ENCODE measurements at regions not wholly inside any gene's neighbourhood (a gene's known extent, or its start where the extent isn't known, plus 50 kb on each side); places are given as distances from the start of the nearest gene placed in this dataset.

GRCh38 chr13:86831084-86831483 lies 840.1 kb upstream of the SLITRK5 start:
- TF ChIP-seq EZH2phosphoT487 (IDR thresholded peaks at IDR 0.05; ENCODE audit: insufficient read depth, low read depth) (no peak), EZH2 (IDR thresholded peaks at IDR 0.05; ENCODE audit: insufficient read depth, poor library complexity, severe bottlenecking) (no peak)

Measured in GM23248 (cell line).